Breast epithelium (tissue), 4 donors: ENCODE measurements at regions not wholly inside any gene's neighbourhood (a gene's known extent, or its start where the extent isn't known, plus 50 kb on each side); places are given as distances from the start of the nearest gene placed in this dataset.

Experiments
- DNase-seq, 2 donors: peaks; one replicate each; pipeline ENCODE4 v3.0.0-alpha.2; 2019; ENCODE audit warnings: low spot score in 2 of 2
- H3K27ac ChIP-seq, 2 donors: fragments of 200-600 bp; sonication (generic) in 1 of 2; one replicate each; pipeline ENCODE4 v1.5.1; 2016 to 2019; ENCODE audit warnings: mild to moderate bottlenecking in 1 of 2
- H3K27me3 ChIP-seq, 2 donors: fragments of 200-600 bp; sonication (generic) in 1 of 2; one replicate each; pipeline versions ENCODE4 v1.5.1 to v1.6.0; 2017 to 2019; ENCODE audit warnings: control low read depth in 1 of 2, mild to moderate bottlenecking in 1 of 2
- H3K36me3 ChIP-seq: fragments of 200-600 bp; one replicate; pipeline ENCODE4 v1.5.1; 2019
- H3K4me1 ChIP-seq, 2 donors: fragments of 200-600 bp; sonication (generic); one replicate each; pipeline ENCODE4 v1.5.1; 2016 to 2019; ENCODE audit warnings: control low read depth in 1 of 2
- H3K4me3 ChIP-seq, 3 donors: fragments of 200-600 bp; sonication (generic); 1 replicate in 2 of 3; 2 replicates in 1 of 3; pipeline ENCODE4 v1.5.1; 2016 to 2019; ENCODE audit warnings: mild to moderate bottlenecking in 3 of 3, moderate library complexity in 2 of 3
- H3K9me3 ChIP-seq, 2 donors: fragments of 200-600 bp; sonication (generic) in 1 of 2; one replicate each; pipeline ENCODE4 v1.5.1; 2016 to 2019; ENCODE audit warnings: control low read depth in 1 of 2
- POLR2A ChIP-seq: fragments of 450-650 bp; IDR thresholded peaks from one replicate; pipeline ENCODE4 v1.6.1; 2016; ENCODE audit warnings: antibody characterized with exemption, mild to moderate bottlenecking, moderate library complexity
- POLR2AphosphoS5 ChIP-seq, 3 donors: sonication (generic); formaldehyde crosslinking; IDR thresholded peaks; one replicate each; pipeline ENCODE4 v1.6.1; 2017; ENCODE audit warnings: antibody characterized with exemption in 3 of 3
- intact Hi-C: fragments of 100-400 bp; cut with DNase I; formaldehyde crosslinking; loops from one replicate; pipeline ENCODE4 v1.15.1; 2023; ENCODE audit warnings: low total_unique reads
- TF ChIP-seq, protein P1 (sequence below), 3 donors: fragments of 450-650 bp; IDR thresholded peaks; one replicate each; pipeline ENCODE4 v1.5.1; 2016 to 2017; ENCODE audit warnings: antibody characterized with exemption in 3 of 3, mild to moderate bottlenecking in 3 of 3, moderate library complexity in 3 of 3

DNA sequence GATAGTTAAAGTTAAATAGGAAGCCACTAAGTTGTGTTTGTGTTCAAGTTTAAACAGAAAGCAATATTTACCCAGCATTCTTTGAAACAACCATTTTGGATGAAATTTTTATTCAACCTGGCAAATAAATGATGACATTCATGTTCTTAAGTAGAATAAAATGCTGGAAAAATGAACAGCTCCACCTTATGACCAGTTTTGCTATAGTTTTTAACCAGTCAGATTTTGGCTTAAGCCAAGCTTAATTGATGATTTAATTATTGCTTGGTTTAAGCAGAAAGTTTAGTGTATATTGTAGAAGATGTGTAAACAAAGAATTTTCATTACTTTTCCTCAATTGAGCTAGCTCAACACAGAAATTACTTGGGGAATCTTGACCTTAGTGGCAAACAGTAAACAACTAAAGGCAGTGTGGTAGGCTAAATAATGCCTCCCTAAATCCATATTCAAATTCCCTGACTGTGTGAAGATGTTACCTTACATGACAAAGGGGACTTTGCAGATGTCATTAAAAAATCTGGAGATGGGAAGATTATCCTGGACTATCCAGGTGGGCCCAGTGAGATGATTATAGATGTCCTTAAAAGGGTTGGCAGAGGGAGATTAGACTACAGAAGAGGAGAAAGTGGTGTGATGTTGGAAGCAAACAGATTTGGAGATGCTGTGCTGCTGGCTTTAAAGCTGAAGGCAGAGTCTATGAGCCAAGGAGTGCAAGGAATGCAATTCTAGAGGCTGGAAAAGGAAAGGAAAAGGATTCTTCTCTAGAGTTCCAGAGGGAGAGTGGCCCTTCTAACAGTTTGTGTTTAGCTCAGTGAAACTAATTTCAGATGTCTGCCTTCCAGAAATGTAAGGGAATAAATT is 448.6 kb upstream of the GOLIM4 start:
- Histone ChIP-seq H3K27me3 (no peaks in the 10 kb centered on the region), H3K36me3 (no peaks in the 10 kb centered on the region), H3K4me1 (no peaks in the 10 kb centered on the region), H3K4me3 (no peak overlapping the region), H3K9me3 (no peaks in the 10 kb centered on the region), H3K27ac (no peak overlapping the region)
- TF ChIP-seq, protein P1, sequence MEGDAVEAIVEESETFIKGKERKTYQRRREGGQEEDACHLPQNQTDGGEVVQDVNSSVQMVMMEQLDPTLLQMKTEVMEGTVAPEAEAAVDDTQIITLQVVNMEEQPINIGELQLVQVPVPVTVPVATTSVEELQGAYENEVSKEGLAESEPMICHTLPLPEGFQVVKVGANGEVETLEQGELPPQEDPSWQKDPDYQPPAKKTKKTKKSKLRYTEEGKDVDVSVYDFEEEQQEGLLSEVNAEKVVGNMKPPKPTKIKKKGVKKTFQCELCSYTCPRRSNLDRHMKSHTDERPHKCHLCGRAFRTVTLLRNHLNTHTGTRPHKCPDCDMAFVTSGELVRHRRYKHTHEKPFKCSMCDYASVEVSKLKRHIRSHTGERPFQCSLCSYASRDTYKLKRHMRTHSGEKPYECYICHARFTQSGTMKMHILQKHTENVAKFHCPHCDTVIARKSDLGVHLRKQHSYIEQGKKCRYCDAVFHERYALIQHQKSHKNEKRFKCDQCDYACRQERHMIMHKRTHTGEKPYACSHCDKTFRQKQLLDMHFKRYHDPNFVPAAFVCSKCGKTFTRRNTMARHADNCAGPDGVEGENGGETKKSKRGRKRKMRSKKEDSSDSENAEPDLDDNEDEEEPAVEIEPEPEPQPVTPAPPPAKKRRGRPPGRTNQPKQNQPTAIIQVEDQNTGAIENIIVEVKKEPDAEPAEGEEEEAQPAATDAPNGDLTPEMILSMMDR (IDR thresholded peaks at IDR 0.05): no peak
- TF ChIP-seq POLR2A (no peak), POLR2AphosphoS5 (IDR thresholded peaks at IDR 0.05) (no peak)
- DNase-seq: no peak
- intact Hi-C loops: no loop called here

DNA sequence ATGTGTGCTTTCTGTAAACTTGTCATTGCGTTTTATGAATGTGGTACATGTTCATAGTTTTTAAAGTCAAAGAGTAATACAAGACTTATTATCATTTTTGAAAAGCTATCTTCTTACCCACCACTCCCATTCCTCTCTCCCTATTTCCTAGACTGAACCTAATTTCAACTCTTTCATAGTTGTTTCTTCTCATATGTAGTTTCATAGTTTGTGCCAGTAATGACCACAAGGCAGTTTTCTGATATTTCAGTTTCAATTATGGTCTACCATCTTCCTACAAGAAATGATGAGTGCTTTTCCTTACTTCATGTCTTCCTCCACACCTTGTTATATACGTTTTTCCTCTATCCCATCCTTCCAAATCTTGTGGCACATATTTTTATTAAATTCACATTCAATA is 445.0 kb upstream of the GOLIM4 start:
- intact Hi-C loops: no loop called here
- H3K27me3 ChIP-seq: no peaks in the 10 kb centered on the region
- no peak overlapping the region for H3K4me3 ChIP-seq
- DNase-seq: no peak
- no peaks in the 10 kb centered on the region for H3K36me3 ChIP-seq
- no peak overlapping the region for H3K27ac ChIP-seq
- no peaks in the 10 kb centered on the region for H3K4me1 ChIP-seq
- TF ChIP-seq POLR2A (no peak), POLR2AphosphoS5 (IDR thresholded peaks at IDR 0.05) (no peak)
- TF ChIP-seq, protein P1 (IDR thresholded peaks at IDR 0.05): no peak
- H3K9me3 ChIP-seq: no peaks in the 10 kb centered on the region

DNA sequence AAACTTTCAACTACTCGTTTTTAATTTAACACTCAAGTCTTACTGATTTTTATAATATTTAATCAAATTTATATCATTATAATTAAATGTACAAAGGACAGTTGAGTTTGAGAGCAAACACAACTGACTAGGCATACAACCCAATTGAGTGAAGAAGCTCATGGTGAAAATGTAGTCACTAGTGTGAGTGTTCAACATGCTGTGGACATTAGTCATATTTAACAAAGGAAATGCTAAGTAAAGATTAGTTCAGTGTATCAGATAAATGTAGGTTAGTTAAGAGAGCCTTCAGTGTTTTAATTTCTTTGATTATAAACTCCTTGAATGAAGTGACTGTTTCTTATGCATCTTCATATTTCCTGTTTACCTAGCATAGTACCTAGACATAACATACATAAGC is 444.2 kb upstream of the GOLIM4 start:
- Histone ChIP-seq H3K27ac (no peak overlapping the region), H3K4me3 (no peak overlapping the region), H3K27me3 (no peaks in the 10 kb centered on the region), H3K9me3 (no peaks in the 10 kb centered on the region), H3K36me3 (no peaks in the 10 kb centered on the region), H3K4me1 (no peaks in the 10 kb centered on the region)
- TF ChIP-seq, protein P1 (IDR thresholded peaks at IDR 0.05): no peak
- TF ChIP-seq POLR2AphosphoS5 (IDR thresholded peaks at IDR 0.05) (no peak), POLR2A (no peak)
- DNase-seq: no peak
- intact Hi-C loops: no loop called here

DNA sequence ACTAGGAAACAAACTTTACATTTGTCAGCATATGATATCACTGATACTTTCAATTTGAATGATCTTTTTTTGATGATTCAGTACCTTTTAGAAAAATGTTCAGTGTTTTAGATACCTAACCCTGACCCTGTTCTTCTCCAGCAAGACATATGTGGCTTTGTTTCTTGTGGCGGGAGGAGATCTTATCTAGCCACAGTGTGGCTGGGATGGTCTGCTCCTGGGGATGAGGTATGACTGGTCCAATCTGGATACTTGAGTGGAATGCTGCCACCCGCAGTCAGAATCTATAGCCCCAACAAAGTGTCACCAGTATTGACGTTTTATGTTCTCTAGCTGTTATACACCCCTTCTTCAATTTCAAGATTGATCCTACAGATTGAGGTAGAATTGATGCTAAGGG is 439.0 kb upstream of the GOLIM4 start:
- Histone ChIP-seq H3K4me1 (no peaks in the 10 kb centered on the region), H3K27ac (no peak overlapping the region), H3K9me3 (no peaks in the 10 kb centered on the region), H3K4me3 (no peak overlapping the region), H3K36me3 (no peaks in the 10 kb centered on the region), H3K27me3 (no peaks in the 10 kb centered on the region)
- intact Hi-C loops: no loop called here
- DNase-seq: no peak
- TF ChIP-seq, protein P1 (IDR thresholded peaks at IDR 0.05): no peak
- TF ChIP-seq POLR2A (no peak), POLR2AphosphoS5 (IDR thresholded peaks at IDR 0.05) (no peak)

DNA sequence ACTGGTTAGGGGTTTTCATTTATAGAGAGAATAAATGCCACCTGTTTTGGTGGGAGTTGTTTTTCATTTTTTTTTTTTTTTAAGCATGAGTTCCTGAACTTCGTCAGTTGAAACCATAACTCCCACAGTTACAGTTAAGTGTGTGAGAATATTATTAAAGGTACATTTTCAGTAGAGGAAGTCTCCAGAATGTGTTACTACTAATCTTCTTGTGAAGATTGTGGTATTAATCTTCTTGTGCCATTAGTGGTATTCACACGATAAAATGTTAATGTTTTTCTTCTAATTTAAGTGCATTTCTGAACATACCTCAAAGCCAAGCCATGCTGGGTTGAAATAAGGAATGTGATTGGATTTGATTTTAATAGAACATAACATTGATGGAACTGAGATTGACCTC is 437.9 kb upstream of the GOLIM4 start:
- no peaks in the 10 kb centered on the region for H3K27me3 ChIP-seq
- H3K4me3 ChIP-seq: no peak overlapping the region
- intact Hi-C loops: no loop called here
- TF ChIP-seq, protein P1 (IDR thresholded peaks at IDR 0.05): no peak
- TF ChIP-seq POLR2AphosphoS5 (IDR thresholded peaks at IDR 0.05) (no peak), POLR2A (no peak)
- no peaks in the 10 kb centered on the region for H3K9me3 ChIP-seq
- H3K27ac ChIP-seq: no peak overlapping the region
- no peaks in the 10 kb centered on the region for H3K36me3 ChIP-seq
- DNase-seq: no peak
- H3K4me1 ChIP-seq: no peaks in the 10 kb centered on the region
